GM12892 (cell line): ENCODE measurements at regions not wholly inside any gene's neighbourhood (a gene's known extent, or its start where the extent isn't known, plus 50 kb on each side); places are given as distances from the start of the nearest gene placed in this dataset.

Source experiments
- DNase-seq: peaks from one replicate; pipeline ENCODE4 v3.0.0; 2011; ENCODE audit not compliant: insufficient read length
- FAIRE-seq: peaks from 2 replicates; lab custom pipeline; 2011; peaks lifted over from hg19 to GRCh38; lab: Jason Lieb, UNC
- POLR2A ChIP-seq: IDR thresholded peaks from 2 replicates; pipeline ENCODE4 v1.6.1; 2011; ENCODE audit warnings: low read depth, low read length, control low read depth
- POLR2AphosphoS5 ChIP-seq: IDR thresholded peaks from 2 replicates; pipeline ENCODE4 v1.6.1; 2011; ENCODE audit warnings: low read depth, low read length, control low read depth
- TAF1 ChIP-seq: IDR thresholded peaks from 2 replicates; pipeline ENCODE4 v1.6.1; 2011; ENCODE audit warnings: low read depth, mild to moderate bottlenecking, control low read depth, low read length, borderline replicate concordance

DNA sequence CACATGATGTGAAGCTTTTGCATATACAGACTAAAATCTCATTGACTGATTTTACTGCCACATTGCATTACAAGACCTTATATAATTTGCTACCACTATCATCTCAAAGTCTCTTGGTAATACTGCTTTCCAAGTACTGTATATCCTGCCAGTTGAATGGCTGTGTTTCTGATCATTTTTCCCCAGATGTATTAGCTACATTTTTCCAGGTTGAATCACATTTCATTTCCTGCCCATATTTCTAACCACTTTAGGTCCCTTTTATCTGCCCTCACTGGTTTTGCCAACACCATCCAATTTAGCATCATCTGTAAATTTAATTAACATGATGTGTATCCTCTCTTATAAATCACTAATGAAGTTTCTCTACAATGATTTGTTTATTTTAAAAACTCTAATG, 365.7 kb upstream of the PMFBP1 start:
- DNase-seq (no peak), FAIRE-seq (no peak)
- TF ChIP-seq POLR2A: no peak

DNA sequence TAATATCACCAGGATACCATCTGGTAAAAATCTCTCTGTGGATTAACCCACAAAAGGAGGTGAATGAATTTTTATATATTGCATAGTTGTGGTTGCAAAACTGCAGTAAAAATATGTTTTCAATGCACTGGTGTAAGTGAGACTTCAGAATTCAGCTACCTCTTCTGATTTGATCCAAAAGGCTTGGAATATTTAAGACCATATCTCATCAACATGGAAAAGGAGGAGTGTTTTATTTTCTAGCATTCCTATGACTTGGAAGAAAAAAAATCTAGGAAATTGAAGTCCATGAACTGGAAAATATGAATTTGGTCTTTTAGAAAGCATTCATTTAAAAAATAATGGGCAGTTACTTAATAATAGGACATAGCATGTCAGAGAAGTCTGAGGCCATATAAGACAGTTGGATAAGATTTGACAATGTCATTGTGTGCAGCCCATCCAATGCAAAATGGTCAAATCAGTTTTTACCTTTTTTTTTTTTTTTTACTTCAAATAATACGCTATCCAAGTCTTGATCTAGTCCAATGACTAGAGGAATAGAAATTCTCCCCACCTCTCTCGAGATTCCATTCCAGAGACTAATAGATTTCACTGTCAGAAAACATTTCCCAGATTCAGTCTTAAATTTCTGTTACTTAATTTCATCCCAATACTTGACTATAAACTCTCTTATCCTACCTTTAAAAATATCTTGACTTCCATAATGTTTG, 364.9 kb upstream of the PMFBP1 start:
- no peak for FAIRE-seq

GRCh38 chr16:72532906-72533410, 361.0 kb upstream of the PMFBP1 start:
- no peak for DNase-seq
- TF ChIP-seq POLR2AphosphoS5 (no peak), TAF1 (no peak), POLR2A (no peak)
- FAIRE-seq: no peak

More for the DNA sequence above, 364.9 kb upstream of the PMFBP1 start:
- no peak for DNase-seq
- TF ChIP-seq POLR2AphosphoS5 (no peak), TAF1 (no peak), POLR2A (no peak)

- FAIRE-seq: no peak
- no peak for TF ChIP-seq POLR2A
- TF ChIP-seq POLR2AphosphoS5: no peak
- TF ChIP-seq TAF1: no peak
- DNase-seq: no peak
Measured at GRCh38 chr16:72530434-72530833, 358.5 kb upstream of the PMFBP1 start.

DNA sequence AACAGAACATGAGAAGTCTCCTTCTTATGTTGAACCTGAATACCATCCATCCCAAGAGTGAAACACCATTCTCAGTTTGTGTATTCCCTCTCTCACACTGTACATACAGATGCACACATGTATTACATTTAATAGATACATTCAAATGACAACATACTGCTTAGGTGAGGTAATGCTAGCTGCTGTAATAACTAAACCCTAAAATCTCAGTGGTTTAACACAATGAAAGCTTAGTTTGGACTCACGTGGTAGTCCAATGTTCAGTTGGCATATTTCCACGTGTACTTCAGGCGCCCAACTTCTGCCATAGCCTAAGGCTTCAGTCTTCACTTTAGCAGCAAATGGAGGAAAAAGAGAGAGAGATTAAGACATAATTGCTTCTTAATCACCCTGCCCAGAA, 351.1 kb upstream of the PMFBP1 start:
- TF ChIP-seq TAF1 (no peak), POLR2AphosphoS5 (no peak), POLR2A (no peak)
- FAIRE-seq: no peak

GRCh38 chr16:72517154-72517553, 345.2 kb upstream of the PMFBP1 start:
- DNase-seq: no peak
- no peak for FAIRE-seq

More for the DNA sequence above, 351.1 kb upstream of the PMFBP1 start:
- no peak for DNase-seq

DNA sequence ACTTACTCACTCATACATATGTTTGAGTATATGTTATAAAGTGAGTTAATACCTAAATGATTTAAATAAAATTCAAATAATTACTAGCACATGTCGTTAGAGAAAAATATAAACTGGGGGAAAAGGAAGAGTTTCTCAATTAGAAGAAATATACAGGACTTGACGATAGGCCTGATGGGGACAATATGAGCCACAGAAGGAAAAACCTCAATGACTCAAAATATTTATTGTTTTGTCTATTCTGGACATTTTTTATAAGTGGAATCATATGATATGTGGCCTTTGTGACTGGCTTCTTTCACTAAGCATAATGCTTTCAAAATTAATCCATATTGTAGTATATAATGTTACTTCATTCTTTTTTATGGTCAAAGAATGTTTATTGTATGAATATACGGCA, 339.2 kb upstream of the PMFBP1 start:
- no peak for DNase-seq
- FAIRE-seq: no peak
- TF ChIP-seq TAF1 (no peak), POLR2A (no peak), POLR2AphosphoS5 (no peak)

More at GRCh38 chr16:72517154-72517553, 345.2 kb upstream of the PMFBP1 start:
- no peak for TF ChIP-seq TAF1
- no peak for TF ChIP-seq POLR2A
- TF ChIP-seq POLR2AphosphoS5: no peak

GRCh38 chr16:72508191-72508590, 336.2 kb upstream of the PMFBP1 start:
- TF ChIP-seq POLR2A (no peak), POLR2AphosphoS5 (no peak), TAF1 (no peak)
- no peak for FAIRE-seq

GRCh38 chr16:72502594-72503005, 330.6 kb upstream of the PMFBP1 start:
- FAIRE-seq: no peak
- no peak for TF ChIP-seq TAF1
- TF ChIP-seq POLR2A: no peak
- TF ChIP-seq POLR2AphosphoS5: no peak
- DNase-seq: no peak

More at GRCh38 chr16:72508191-72508590, 336.2 kb upstream of the PMFBP1 start:
- DNase-seq: no peak

DNA sequence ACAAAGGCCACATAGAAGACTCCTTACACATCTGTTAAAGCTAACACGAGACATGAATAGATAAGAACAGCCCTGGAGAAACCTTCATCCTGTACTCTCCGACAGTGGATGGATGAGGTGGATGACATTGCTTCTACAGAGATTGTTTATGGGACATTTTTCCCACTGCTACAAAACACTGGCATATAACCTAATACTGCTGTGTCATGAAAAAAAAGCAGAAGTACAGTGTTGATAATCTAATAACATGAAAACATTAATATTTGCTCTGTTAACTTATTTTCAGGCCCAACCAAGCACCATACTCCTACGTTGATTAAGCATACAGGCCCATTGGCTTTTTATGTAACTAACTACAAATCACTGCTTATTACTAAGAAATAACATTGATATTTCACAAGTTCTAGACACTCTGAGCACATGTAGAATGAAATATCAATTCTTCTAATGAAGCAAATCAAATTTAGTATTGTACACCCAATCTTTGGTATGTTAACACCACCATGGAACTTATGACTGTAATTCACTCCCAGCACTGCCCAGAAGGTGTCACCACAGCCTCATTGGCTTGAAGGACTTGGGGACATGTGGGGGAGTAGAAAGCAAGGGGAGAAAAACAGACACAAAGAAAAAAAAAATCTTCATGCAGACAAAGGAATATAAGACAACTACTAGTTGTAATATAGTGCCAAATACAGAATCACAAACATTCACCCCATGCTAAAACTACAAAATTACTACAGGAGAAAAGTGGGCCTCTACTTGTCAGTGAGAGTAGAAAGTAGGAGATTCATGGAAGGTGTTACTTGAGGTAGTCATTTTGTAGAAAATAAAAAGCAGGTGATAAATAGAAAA, 330.0 kb upstream of the PMFBP1 start:
- DNase-seq (peak; percentile 21), FAIRE-seq (peak; percentile 75)
- no peak for TF ChIP-seq TAF1
- no peak for TF ChIP-seq POLR2AphosphoS5
- TF ChIP-seq POLR2A: no peak

GRCh38 chr16:72500545-72500944, 328.6 kb upstream of the PMFBP1 start:
- FAIRE-seq: no peak
- no peak for TF ChIP-seq POLR2AphosphoS5
- TF ChIP-seq POLR2A: no peak
- no peak for TF ChIP-seq TAF1
- DNase-seq: no peak
